GM23338 (cell line): ENCODE measurements at regions not wholly inside any gene's neighbourhood (a gene's known extent, or its start where the extent isn't known, plus 50 kb on each side); places are given as distances from the start of the nearest gene placed in this dataset.

Experiments used
- CREB1 ChIP-seq: fragments of 250-450 bp; sonication (Bioruptor Pico); IDR thresholded peaks from 2 replicates; pipeline ENCODE4 v1.5.0; 2020; ENCODE audit warnings: low read depth, mild to moderate bottlenecking, moderate library complexity
- CTCF ChIP-seq, 2 experiments: fragments of 200-600 bp in 1 of 2; sonication (generic) in 1 of 2; conservative IDR thresholded peaks; 2 replicates each; pipeline versions ENCODE4 v1.5.1 to v1.6.1; 2016 to 2017; ENCODE audit warnings: antibody characterized with exemption in 2 of 2, low read depth in 2 of 2, mild to moderate bottlenecking in 2 of 2, moderate library complexity in 1 of 2
- ETS1 ChIP-seq: IDR thresholded peaks from 2 replicates; pipeline ENCODE4 v1.6.1; 2016; ENCODE audit warnings: antibody characterized with exemption
- EZH2 ChIP-seq: fragments of 200-600 bp; sonication (generic); IDR thresholded peaks from one replicate; pipeline ENCODE4 v1.8.0; 2017; ENCODE audit warnings: antibody characterized with exemption, mild to moderate bottlenecking, low read depth; ENCODE audit not compliant: unreplicated experiment
- JUNB ChIP-seq: IDR thresholded peaks from one replicate; pipeline ENCODE4 v1.6.1; 2016; ENCODE audit warnings: antibody characterized with exemption; ENCODE audit not compliant: unreplicated experiment
- ZNF114 ChIP-seq: fragments of 250-450 bp; sonication (Bioruptor Pico); IDR thresholded peaks from 2 replicates; pipeline ENCODE4 v1.5.0; 2020; ENCODE audit warnings: mild to moderate bottlenecking, moderate library complexity
- ZNF331 ChIP-seq: fragments of 250-450 bp; sonication (Bioruptor Pico); IDR thresholded peaks from 2 replicates; pipeline ENCODE4 v1.5.0; 2020; ENCODE audit warnings: low read depth, mild to moderate bottlenecking, moderate library complexity
- ZNF462 ChIP-seq: fragments of 250-450 bp; sonication (Bioruptor Pico); IDR thresholded peaks from 2 replicates; pipeline ENCODE4 v1.5.0; 2020; ENCODE audit warnings: mild to moderate bottlenecking, moderate library complexity

GRCh38 chr5:77869116-77869798 lies 93.1 kb upstream of the TBCA start (continued):
- TF ChIP-seq ZNF462 (CRISPR knock-in tag) (no peak), CTCF (conservative IDR thresholded peaks at IDR 0.05; ENCODE audit: low read depth in 2 of 2) (no peak), JUNB (no peak), ZNF114 (no peak), ETS1 (no peak), ZNF331 (CRISPR knock-in tag) (no peak), CREB1 (CRISPR knock-in tag) (no peak), EZH2 (no peak)
